GM12875 (cell line): ENCODE measurements at regions not wholly inside any gene's neighbourhood (a gene's known extent, or its start where the extent isn't known, plus 50 kb on each side); places are given as distances from the start of the nearest gene placed in this dataset.
A peak's percentile ranks its signal among the peaks of the same experiment; 100 is the strongest.

ENCODE experiments used
- H3K4me3 ChIP-seq: one replicate; pipeline ENCODE4 v1.5.1; 2011; ENCODE audit warnings: low read depth, low read length, control low read depth
- CTCF ChIP-seq: IDR thresholded peaks from 2 replicates; pipeline ENCODE4 v1.5.1; 2011; ENCODE audit warnings: low read depth, mild to moderate bottlenecking, control low read depth, inconsistent platforms, low read length, moderate library complexity, borderline replicate concordance; ENCODE audit not compliant: insufficient read depth

GRCh38 chr12:54765652-54766051 lies 88.7 kb upstream of the MUCL1 start:
- TF ChIP-seq CTCF, result no peak
- H3K4me3 ChIP-seq, result no peak overlapping the region

- no peak for TF ChIP-seq CTCF
- H3K4me3 ChIP-seq, result no peak overlapping the region
These were observed 91.9 kb upstream of the MUCL1 start for GRCh38 chr12:54762390-54762789.

GRCh38 chr12:54759751-54760150 lies 94.6 kb upstream of the MUCL1 start:
- H3K4me3 ChIP-seq, result no peak overlapping the region
- peak; percentile 23; the same call in 1 of the 2 replicates for TF ChIP-seq CTCF

GRCh38 chr12:54751493-54751892 lies 102.8 kb upstream of the MUCL1 start:
- H3K4me3 ChIP-seq, result no peak overlapping the region
- TF ChIP-seq CTCF, result no peak

GRCh38 chr12:54749191-54749818 lies 101.1 kb upstream of the DCD start:
- no peak overlapping the region for H3K4me3 ChIP-seq

GRCh38 chr12:54744590-54744989 lies 96.4 kb upstream of the DCD start:
- no peak overlapping the region for H3K4me3 ChIP-seq
- no peak for TF ChIP-seq CTCF

More at GRCh38 chr12:54749191-54749818, 101.1 kb upstream of the DCD start:
- peak; percentile 51; the same call in 1 of the 2 replicates for TF ChIP-seq CTCF

GRCh38 chr12:54740882-54741281 lies 92.7 kb upstream of the DCD start:
- TF ChIP-seq CTCF, result no peak
- no peak overlapping the region for H3K4me3 ChIP-seq
